HL-60 (cell line): ENCODE measurements at regions not wholly inside any gene's neighbourhood (a gene's known extent, or its start where the extent isn't known, plus 50 kb on each side); places are given as distances from the start of the nearest gene placed in this dataset.

Experiments used
- DNase-seq, 2 experiments: peaks; one replicate each; pipeline ENCODE4 v3.0.0-alpha.2; 2010 to 2020; ENCODE audit warnings: low read depth in 1 of 2, low spot score in 1 of 2
- H3K27ac ChIP-seq: fragments of 250-450 bp; sonication (Bioruptor Pico); replicated peaks from 2 replicates; pipeline ENCODE4 v1.5.1; 2020; ENCODE audit warnings: mild to moderate bottlenecking, moderate library complexity
- H3K27me3 ChIP-seq: fragments of 250-450 bp; sonication (Bioruptor Pico); 2 replicates; pipeline ENCODE4 v1.5.1; 2021; ENCODE audit warnings: mild to moderate bottlenecking, moderate library complexity; ENCODE audit not compliant: insufficient read depth, poor library complexity, severe bottlenecking
- H3K4me3 ChIP-seq: replicated peaks from 2 replicates; pipeline ENCODE4 v1.5.1; 2011; ENCODE audit warnings: mild to moderate bottlenecking, control low read depth, low read length; ENCODE audit not compliant: insufficient read depth
- CTCF ChIP-seq: IDR thresholded peaks from one replicate; pipeline ENCODE4 v1.5.1; 2011; ENCODE audit warnings: low read length, control low read depth, inconsistent platforms; ENCODE audit not compliant: insufficient read depth
- GABPA ChIP-seq: IDR thresholded peaks from 2 replicates; pipeline ENCODE4 v1.6.1; 2012; ENCODE audit warnings: low read depth
- POLR2AphosphoS5 ChIP-seq: IDR thresholded peaks from 2 replicates; pipeline ENCODE4 v1.6.1; 2012; ENCODE audit warnings: low read depth
- REST ChIP-seq: IDR thresholded peaks from 2 replicates; pipeline ENCODE4 v1.6.1; 2012; ENCODE audit warnings: low read depth; ENCODE audit not compliant: insufficient replicate concordance
- SPI1 ChIP-seq: IDR thresholded peaks from 2 replicates; pipeline ENCODE4 v1.6.1; 2012; ENCODE audit warnings: low read depth, mild to moderate bottlenecking, borderline replicate concordance

- no peak overlapping the region for H3K4me3 ChIP-seq
- TF ChIP-seq CTCF (no peak), POLR2AphosphoS5 (no peak), REST (no peak), SPI1 (no peak), GABPA (no peak)
- no peaks in the 10 kb centered on the region for H3K27me3 ChIP-seq
- no peak for DNase-seq
- H3K27ac ChIP-seq: no peak overlapping the region
Observed at GRCh38 chr11:128161994-128162393, 425.4 kb downstream of the ETS1 start.

- Histone ChIP-seq H3K4me3 (no peak overlapping the region), H3K27me3 (no peaks in the 10 kb centered on the region), H3K27ac (no peak overlapping the region)
- TF ChIP-seq POLR2AphosphoS5 (no peak), CTCF (no peak), REST (no peak)
- no peak for DNase-seq
Observed at GRCh38 chr11:128161436-128161835, 425.9 kb downstream of the ETS1 start.

- Histone ChIP-seq H3K27me3 (no peaks in the 10 kb centered on the region), H3K4me3 (no peak overlapping the region), H3K27ac (no peak overlapping the region)
- DNase-seq: no peak
- TF ChIP-seq SPI1: no peak
- TF ChIP-seq CTCF: no peak
- TF ChIP-seq REST: no peak
- TF ChIP-seq POLR2AphosphoS5: no peak
- TF ChIP-seq GABPA: no peak
Observed at GRCh38 chr11:128158860-128159259, 428.5 kb downstream of the ETS1 start.
